Astrocyte of the hippocampus (primary cell): ENCODE measurements at regions not wholly inside any gene's neighbourhood (a gene's known extent, or its start where the extent isn't known, plus 50 kb on each side); places are given as distances from the start of the nearest gene placed in this dataset.

ENCODE experiments used
- DNase-seq: peaks from one replicate; pipeline ENCODE4 v3.0.0; 2011; ENCODE audit warnings: low read depth, low spot score

GRCh38 chr2:46831051-46831868 lies 84.3 kb downstream of the MCFD2 start:
- no peak for DNase-seq

DNA sequence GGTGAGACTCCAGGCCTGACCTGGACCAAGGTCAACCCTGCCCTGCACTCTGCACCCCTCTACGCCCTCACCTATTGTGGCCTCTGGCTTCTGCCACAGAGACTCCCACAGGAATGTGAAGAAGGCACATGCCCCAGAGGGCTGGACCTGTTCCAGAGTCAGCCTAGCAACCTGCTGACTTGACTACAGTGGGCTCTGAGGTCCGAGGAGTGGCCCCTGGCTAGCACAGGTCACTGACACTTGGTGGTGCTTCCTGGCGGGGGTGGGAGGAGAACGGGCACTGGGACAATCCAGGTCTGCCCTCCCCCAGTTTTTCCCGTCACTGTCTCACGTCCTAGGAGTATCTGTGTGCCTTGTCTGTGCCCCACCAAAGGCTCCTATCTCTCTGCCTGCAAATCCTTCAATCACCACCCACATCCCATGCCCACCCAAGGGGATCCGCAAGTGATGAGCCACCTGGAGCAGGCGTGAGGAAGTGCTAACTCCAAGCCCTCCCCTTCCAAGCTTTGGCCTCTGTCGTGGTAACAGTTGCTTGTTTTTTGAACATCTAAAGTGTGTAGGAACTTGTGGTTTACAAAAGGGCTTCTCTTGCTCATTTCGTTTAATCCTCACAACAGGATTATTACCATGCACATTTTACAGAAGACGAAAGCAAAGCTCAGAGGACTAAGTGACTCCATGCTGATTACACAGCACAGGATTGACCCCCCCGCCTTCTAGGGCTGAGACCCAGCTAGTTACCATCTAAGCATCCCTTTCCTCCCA lies 86.2 kb downstream of the MCFD2 start:
- no peak for DNase-seq

DNA sequence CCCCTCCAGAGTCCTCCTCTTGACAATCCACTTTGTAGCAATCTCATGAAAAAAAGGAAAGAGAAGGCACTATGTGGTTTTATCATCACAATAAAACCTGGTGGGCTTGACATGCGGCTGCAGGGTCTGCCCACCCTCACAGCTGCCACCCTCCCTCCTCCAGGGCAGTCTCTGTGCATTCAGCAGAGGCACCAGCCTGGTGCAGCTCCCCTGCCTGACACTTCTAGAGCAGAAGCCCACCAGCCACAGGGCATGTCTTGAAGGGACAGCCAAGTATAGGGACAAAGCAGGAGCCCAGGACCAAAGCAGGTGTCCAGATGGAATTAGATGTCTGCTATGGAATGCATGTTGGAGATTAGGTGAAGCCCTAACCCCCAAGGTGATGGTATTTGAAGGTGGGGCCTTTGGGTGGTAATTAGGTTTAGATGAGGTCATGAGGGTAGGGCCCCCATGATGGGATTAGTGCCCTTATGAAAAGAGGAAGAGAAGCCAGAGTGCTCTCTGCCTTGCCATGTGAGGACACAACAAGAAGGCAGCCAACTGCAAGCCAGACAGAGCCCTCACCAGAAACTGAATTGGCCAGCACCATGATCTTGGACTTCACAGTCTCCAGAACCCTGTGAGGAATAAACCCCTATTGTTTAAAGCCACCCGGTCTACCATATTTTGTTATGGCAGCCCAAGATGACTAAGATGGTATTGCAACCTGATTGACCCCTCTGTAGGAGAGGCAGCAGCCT lies 86.9 kb downstream of the MCFD2 start:
- DNase-seq: no peak

- no peak for DNase-seq
Observed at GRCh38 chr2:46828135-46828438, 87.5 kb downstream of the MCFD2 start.

DNA sequence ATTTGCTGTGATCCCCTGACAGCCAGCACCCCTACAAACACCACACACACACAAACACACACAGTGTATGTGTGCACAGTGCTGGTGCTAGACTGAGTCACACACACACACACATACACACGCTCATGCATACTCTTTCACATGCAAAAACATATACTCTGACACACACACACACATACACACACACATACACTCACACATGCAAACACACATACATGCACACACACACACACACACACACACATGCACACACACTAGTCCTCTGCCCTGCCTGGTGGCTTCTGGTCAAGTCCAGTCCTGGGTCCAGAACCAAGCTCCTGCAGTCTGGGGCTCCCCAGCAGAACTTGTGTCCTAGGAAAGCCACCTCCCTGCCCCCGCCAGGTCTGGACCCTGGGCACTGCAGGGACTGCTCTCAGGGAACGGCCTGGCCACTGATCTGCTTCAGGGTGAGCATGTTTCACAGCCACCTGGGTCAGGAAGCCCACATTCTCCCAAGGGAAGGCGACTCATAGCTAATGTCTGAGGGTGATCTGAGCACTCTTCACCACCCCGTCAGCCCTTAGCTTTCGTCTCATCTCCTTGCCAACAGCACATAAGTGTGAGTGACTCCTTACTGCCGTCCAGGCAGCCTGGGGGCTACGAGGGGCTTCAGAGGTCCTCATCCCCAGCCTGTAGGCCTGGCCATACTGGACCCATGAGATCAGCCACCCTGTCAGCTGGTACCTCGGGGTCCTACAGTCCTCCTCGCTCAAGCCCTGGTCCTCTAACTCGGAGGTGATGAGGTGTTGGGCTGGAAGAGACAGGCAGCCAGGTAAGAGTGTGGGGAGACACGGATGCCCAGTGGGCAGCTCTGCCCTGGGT lies 88.1 kb downstream of the MCFD2 start:
- no peak for DNase-seq

- DNase-seq: no peak
Observed at GRCh38 chr2:46826569-46827245, 88.9 kb downstream of the MCFD2 start.

DNA sequence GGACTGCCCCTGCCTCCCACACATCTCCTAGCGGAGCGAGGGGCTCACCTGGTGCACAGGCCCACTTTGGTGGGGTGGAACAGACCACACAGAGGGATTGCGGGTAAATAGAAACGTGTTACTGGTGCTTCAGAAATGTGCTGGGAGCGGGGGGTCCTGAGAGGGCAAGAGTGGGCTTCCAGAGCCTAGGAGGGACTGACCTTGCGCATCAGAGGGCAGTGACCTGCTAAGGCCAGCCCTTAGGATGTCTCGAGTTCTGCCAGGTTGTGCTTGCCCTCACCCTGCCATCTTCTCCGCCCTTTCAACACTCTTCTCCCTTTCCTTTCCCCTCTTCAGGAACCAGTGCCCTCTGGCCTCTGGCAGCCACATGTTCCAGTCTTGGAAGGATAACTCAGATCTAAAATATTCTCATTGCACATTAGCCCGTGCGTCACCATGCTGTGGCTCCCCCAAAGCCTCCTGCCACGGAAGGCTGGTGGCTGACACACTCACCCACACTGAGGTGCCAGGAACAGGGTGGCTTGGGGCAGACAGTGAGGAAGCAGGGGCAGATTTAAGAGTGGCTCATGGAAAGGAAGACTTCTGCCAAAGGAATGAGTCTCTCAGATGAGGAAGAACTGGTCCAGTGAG lies 89.6 kb downstream of the MCFD2 start:
- DNase-seq: no peak

GRCh38 chr2:46825231-46825938 lies 90.2 kb downstream of the MCFD2 start:
- no peak for DNase-seq

GRCh38 chr2:46824611-46825010 lies 91.0 kb downstream of the MCFD2 start:
- no peak for DNase-seq

- no peak for DNase-seq
Observed at GRCh38 chr2:46821600-46821999, 94.0 kb downstream of the MCFD2 start.

- no peak for DNase-seq
Observed at GRCh38 chr2:46818819-46819218, 96.8 kb downstream of the MCFD2 start.

GRCh38 chr2:46818141-46818621 lies 97.4 kb downstream of the MCFD2 start:
- peak; percentile 31 for DNase-seq

DNA sequence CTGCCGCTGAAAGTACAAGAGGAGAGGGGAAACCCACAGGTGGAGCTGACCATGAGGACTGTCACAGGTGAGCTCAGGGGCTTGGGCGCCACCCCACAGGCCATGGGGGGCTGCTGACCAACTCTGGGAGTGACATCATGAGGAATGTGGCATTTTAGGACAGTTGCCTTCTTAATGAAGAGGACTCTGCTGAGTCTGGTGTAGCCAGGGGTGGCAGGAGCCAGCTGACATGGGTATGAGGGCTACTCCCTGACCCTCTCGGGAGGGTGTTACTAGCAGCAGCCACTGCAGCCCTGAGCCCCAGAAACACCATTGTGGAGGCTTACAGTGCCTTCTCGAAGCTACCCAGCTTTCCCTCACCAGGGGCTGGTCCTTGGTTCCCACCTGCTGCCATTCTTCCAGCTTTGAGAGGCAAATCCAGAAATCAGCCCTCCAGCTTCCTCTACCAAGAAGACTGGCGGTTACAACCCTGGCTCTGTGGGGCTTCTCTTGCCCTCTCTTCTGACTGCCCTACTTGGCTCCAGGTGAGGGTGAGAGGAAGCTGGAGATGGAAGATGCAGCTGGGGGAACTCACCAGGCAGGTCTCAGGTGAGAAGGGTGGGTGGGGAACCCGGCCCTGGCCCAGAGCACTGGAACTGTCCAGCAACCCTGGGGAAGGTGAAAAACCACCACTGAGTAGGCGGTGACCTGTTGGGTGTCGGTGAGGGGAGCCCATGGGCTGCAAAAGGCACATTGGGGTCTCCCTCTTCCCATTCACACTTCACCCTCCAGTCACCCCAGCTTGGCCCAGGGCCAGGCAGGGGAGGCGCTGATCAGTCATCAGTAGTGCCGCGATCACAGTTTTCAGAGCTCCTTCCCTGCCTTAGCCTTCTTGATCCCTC lies 98.5 kb downstream of the MCFD2 start:
- DNase-seq: no peak

GRCh38 chr2:46816151-46816845 lies 99.3 kb downstream of the MCFD2 start:
- DNase-seq: no peak

- DNase-seq: no peak
Observed at GRCh38 chr2:46815121-46815802, 100.3 kb downstream of the MCFD2 start.

DNA sequence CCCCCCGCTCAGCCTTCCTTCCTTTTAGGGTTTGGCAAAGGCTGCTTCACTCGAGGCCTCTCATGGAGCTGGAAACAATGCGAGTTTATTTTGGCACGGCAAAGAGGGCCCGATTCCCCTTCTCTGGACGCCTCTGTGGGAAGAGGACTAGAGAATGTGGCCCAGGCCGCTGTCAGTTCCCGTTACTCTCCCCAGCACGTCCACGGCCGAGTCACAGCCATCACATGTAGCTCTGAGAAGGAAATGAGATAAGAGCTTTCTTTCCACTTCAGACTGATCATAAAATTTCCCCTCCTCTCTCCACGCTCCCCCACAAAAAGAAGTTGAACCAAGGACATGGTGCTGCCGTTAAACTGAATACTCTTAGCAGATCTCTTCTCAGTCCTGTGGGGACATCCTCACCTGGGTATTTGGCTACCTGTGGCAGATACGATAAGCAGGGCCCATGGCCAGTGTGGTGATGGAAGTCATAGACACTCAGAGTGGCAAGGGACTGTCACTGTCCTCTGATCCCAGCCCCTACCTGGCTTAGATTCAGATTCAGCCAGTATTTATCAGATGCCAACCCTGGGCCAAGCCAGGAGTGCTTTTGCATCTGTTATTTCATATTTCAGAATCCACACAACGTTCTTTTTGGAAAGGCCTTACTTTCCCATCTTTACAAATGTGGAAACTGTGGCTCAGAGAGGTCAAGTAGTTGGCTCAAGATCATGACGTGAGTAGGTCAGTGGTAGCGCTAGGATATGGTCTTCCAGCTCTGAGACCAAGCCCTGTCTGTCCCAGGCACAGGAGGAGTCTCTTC lies 101.2 kb downstream of the MCFD2 start:
- peak; percentile 73 for DNase-seq

DNA sequence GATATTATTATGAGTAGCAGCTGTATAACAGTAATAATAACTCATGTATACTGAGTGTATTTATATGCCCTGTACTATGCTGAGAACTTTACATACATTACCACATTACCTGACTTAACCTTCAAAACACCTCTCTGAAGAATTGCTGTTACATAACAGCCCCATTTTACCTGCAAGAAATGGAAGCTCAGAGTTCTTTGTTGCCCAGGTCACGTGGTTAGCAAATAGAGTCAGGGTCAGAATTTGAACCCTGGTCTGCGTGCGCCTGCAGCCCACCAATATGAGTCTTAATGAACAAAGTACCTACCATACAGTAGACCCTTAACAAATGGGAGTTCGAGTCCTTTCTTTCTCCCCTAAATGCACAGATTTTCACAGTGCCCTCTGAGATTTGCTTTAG lies 101.9 kb downstream of the MCFD2 start:
- DNase-seq: no peak
